IMR-90 (cell line): ENCODE measurements at regions not wholly inside any gene's neighbourhood (a gene's known extent, or its start where the extent isn't known, plus 50 kb on each side); places are given as distances from the start of the nearest gene placed in this dataset.

Source experiments
- ATAC-seq: fragments of 200-7000 bp; cut with Tn5 transposase; 2 replicates; pipeline ENCODE4 v1.9.1; 2020; ENCODE audit warnings: low read depth, mild to moderate bottlenecking, moderate library complexity
- BruUV-seq: library from RNA; stranded (reverse); fragments of 400-500 nt; replicated peaks from 2 replicates; lab custom pipeline; 2021; lab: Mats Ljungman, UMichigan
- CTCF ChIA-PET: fragments of 300-600 bp; formaldehyde crosslinking; extraction: SDS; loops from one replicate; lab custom pipeline; 2021; ENCODE audit warnings: antibody characterized with exemption; lab: Yijun Ruan, JAX
- POLR2A ChIA-PET: fragments of 300-600 bp; sonication (Branson Sonifier 250); formaldehyde crosslinking; loops from one replicate; lab custom pipeline; 2022; ENCODE audit warnings: antibody characterized with exemption; ENCODE audit not compliant: unreplicated experiment; lab: Charles Lee
- DNase-seq: peaks from one replicate; pipeline ENCODE4 v3.0.0; 2013
- H2AFZ ChIP-seq: replicated peaks from 2 replicates; pipeline ENCODE3; 2013; ENCODE audit warnings: low read length, mild to moderate bottlenecking; ENCODE audit not compliant: poor library complexity
- H2AK5ac ChIP-seq: 2 replicates; pipeline ENCODE4 v1.6.1; 2013; ENCODE audit warnings: low read depth, low read length, inconsistent platforms
- H2AK9ac ChIP-seq: replicated peaks from 2 replicates; pipeline ENCODE3; 2013; ENCODE audit warnings: mild to moderate bottlenecking, low read depth, low read length, moderate library complexity; ENCODE audit not compliant: poor library complexity
- H2BK120ac ChIP-seq: 2 replicates; pipeline ENCODE4 v1.6.1; 2013; ENCODE audit warnings: low read depth, low read length, inconsistent platforms
- H2BK15ac ChIP-seq: 3 replicates; pipeline ENCODE4 v1.6.1; 2013; ENCODE audit warnings: low read depth, low read length, inconsistent platforms
- H2BK20ac ChIP-seq: 2 replicates; pipeline ENCODE4 v1.6.1; 2013; ENCODE audit warnings: low read depth, mild to moderate bottlenecking, inconsistent platforms, low read length, moderate library complexity
- H2BK5ac ChIP-seq: 2 replicates; pipeline ENCODE4 v1.6.1; 2013; ENCODE audit warnings: mild to moderate bottlenecking, low read depth, low read length, inconsistent platforms; ENCODE audit not compliant: poor library complexity, severe bottlenecking
- H3K14ac ChIP-seq: replicated peaks from 2 replicates; pipeline ENCODE4 v1.6.1; 2013; ENCODE audit warnings: low read depth, low read length, inconsistent platforms
- H3K18ac ChIP-seq: 2 replicates; pipeline ENCODE4 v1.6.1; 2013; ENCODE audit warnings: low read depth, low read length, control low read depth
- H3K23ac ChIP-seq: 2 replicates; pipeline ENCODE4 v1.6.1; 2013; ENCODE audit warnings: low read depth, low read length, inconsistent platforms
- H3K27ac ChIP-seq: 2 replicates; pipeline ENCODE4 v1.5.1; 2013; ENCODE audit warnings: mild to moderate bottlenecking, control low read depth, low read length; ENCODE audit not compliant: insufficient read depth
- H3K27me3 ChIP-seq: 2 replicates; pipeline ENCODE4 v1.6.1; 2013; ENCODE audit warnings: low read length; ENCODE audit not compliant: control insufficient read depth, insufficient read depth
- H3K36me3 ChIP-seq: 2 replicates; pipeline ENCODE4 v1.6.1; 2013; ENCODE audit warnings: low read length, mixed read lengths; ENCODE audit not compliant: control insufficient read depth, insufficient read depth
- H3K4ac ChIP-seq: 2 replicates; pipeline ENCODE4 v1.6.1; 2013; ENCODE audit warnings: low read depth, low read length, inconsistent platforms
- H3K4me1 ChIP-seq: 2 replicates; pipeline ENCODE4 v1.6.1; 2013; ENCODE audit warnings: low read length, mixed read lengths; ENCODE audit not compliant: control insufficient read depth, insufficient read depth
- H3K4me2 ChIP-seq: 2 replicates; pipeline ENCODE4 v1.6.1; 2013; ENCODE audit warnings: low read depth, mild to moderate bottlenecking, control low read depth, low read length, moderate library complexity
- H3K4me3 ChIP-seq: 2 replicates; pipeline ENCODE4 v1.5.1; 2013; ENCODE audit warnings: low read depth, mild to moderate bottlenecking, control low read depth, low read length, moderate library complexity; ENCODE audit not compliant: insufficient read depth
- H3K56ac ChIP-seq: 2 replicates; pipeline ENCODE4 v1.6.1; 2013; ENCODE audit warnings: low read length, inconsistent platforms; ENCODE audit not compliant: insufficient read depth; ENCODE audit errors: extremely low read depth
- H3K79me1 ChIP-seq, 2 experiments: 2 replicates each; pipeline ENCODE4 v1.6.1; 2013; ENCODE audit warnings: low read length in 2 of 2, inconsistent platforms in 1 of 2, low read depth in 1 of 2
- H3K9ac ChIP-seq: 2 replicates; pipeline ENCODE4 v1.6.1; 2013; ENCODE audit warnings: low read depth, low read length, control low read depth
- H3K9me1 ChIP-seq: 2 replicates; pipeline ENCODE4 v1.6.1; 2013; ENCODE audit warnings: low read length, inconsistent platforms; ENCODE audit not compliant: insufficient read depth
- H3K9me3 ChIP-seq: 2 replicates; pipeline ENCODE4 v1.6.1; 2013; ENCODE audit warnings: low read length; ENCODE audit not compliant: control insufficient read depth, insufficient read depth
- H4K20me1 ChIP-seq: 2 replicates; pipeline ENCODE4 v1.6.1; 2013; ENCODE audit warnings: low read length, inconsistent platforms; ENCODE audit not compliant: insufficient read depth
- H4K5ac ChIP-seq: 2 replicates; pipeline ENCODE4 v1.6.1; 2013; ENCODE audit warnings: mild to moderate bottlenecking, low read depth, low read length, control low read depth
- H4K8ac ChIP-seq, 2 experiments: 2 replicates each; pipeline ENCODE4 v1.6.1; 2013; ENCODE audit warnings: low read depth in 2 of 2, low read length in 2 of 2, control low read depth in 1 of 2, inconsistent platforms in 1 of 2
- H4K91ac ChIP-seq: 2 replicates; pipeline ENCODE4 v1.6.1; 2013; ENCODE audit warnings: low read depth, low read length, inconsistent platforms; ENCODE audit not compliant: insufficient read depth
- BHLHE40 ChIP-seq: fragments of 150-350 bp; IDR thresholded peaks from 2 replicates; pipeline ENCODE4 v1.6.1; 2016; ENCODE audit warnings: mild to moderate bottlenecking, low read depth, low read length
- CEBPB ChIP-seq: IDR thresholded peaks from 2 replicates; pipeline ENCODE4 v1.6.1; 2012; ENCODE audit warnings: low read depth, low read length, improper control_type of control experiment
- CHD1 ChIP-seq: IDR thresholded peaks from 2 replicates; pipeline ENCODE4 v1.6.1; 2012; ENCODE audit warnings: low read depth, low read length, improper control_type of control experiment
- CTCF ChIP-seq: conservative IDR thresholded peaks from 2 replicates; pipeline ENCODE4 v1.5.1; 2012; ENCODE audit warnings: mild to moderate bottlenecking, low read depth, low read length, improper control_type of control experiment
- FOS ChIP-seq: fragments of 150-350 bp; IDR thresholded peaks from 2 replicates; pipeline ENCODE4 v1.6.1; 2016; ENCODE audit warnings: low read depth, low read length
- MAFK ChIP-seq: IDR thresholded peaks from 2 replicates; pipeline ENCODE4 v1.6.1; 2012; ENCODE audit warnings: low read depth, low read length, improper control_type of control experiment
- MAZ ChIP-seq: IDR thresholded peaks from 2 replicates; pipeline ENCODE4 v1.6.1; 2012; ENCODE audit warnings: low read depth, mild to moderate bottlenecking, low read length, improper control_type of control experiment, moderate library complexity, borderline replicate concordance
- MXI1 ChIP-seq: IDR thresholded peaks from 2 replicates; pipeline ENCODE4 v1.6.1; 2012; ENCODE audit warnings: low read depth, mild to moderate bottlenecking, low read length, moderate library complexity, borderline replicate concordance
- NFE2L2 ChIP-seq: fragments of 150-350 bp; IDR thresholded peaks from 2 replicates; pipeline ENCODE4 v1.6.1; 2016; ENCODE audit warnings: low read depth, mild to moderate bottlenecking, low read length
- POLR2A ChIP-seq: IDR thresholded peaks from 2 replicates; pipeline ENCODE4 v1.6.1; 2012; ENCODE audit warnings: mild to moderate bottlenecking, low read depth, low read length
- RAD21 ChIP-seq: IDR thresholded peaks from 2 replicates; pipeline ENCODE4 v1.6.1; 2012; ENCODE audit warnings: low read length, improper control_type of control experiment
- RCOR1 ChIP-seq: IDR thresholded peaks from 2 replicates; pipeline ENCODE4 v1.6.1; 2012; ENCODE audit warnings: mild to moderate bottlenecking, low read length, improper control_type of control experiment; ENCODE audit not compliant: insufficient replicate concordance
- RFX5 ChIP-seq: IDR thresholded peaks from 2 replicates; pipeline ENCODE4 v1.8.0; 2012; ENCODE audit warnings: low read depth, mild to moderate bottlenecking, low read length, moderate library complexity
- SMC3 ChIP-seq: fragments of 150-350 bp; IDR thresholded peaks from 2 replicates; pipeline ENCODE4 v1.6.1; 2016; ENCODE audit warnings: low read depth, mild to moderate bottlenecking, antibody characterized with exemption, low read length, moderate library complexity
- USF2 ChIP-seq: fragments of 150-350 bp; IDR thresholded peaks from 2 replicates; pipeline ENCODE4 v1.6.1; 2017; ENCODE audit warnings: mild to moderate bottlenecking, antibody characterized with exemption, low read length, low read depth
- WGBS, 2 experiments: methylation state at CpG; one replicate each; pipeline versions ENCODE4 v1.1.5 to v1.1.7; 2013; ENCODE audit warnings: missing lambda C conversion rate in 2 of 2; ENCODE audit not compliant: insufficient read length in 1 of 2; ENCODE audit errors: extremely low coverage in 2 of 2; 5-methylcytosine and 5-hydroxymethylcytosine counted together
- dilution Hi-C: fragments of 300-500 bp; cut with HindIII; formaldehyde crosslinking; loops from one replicate; pipeline ENCODE4 v1.14.3; 2018; ENCODE audit warnings: low sequenced_read_pairs; ENCODE audit not compliant: unreplicated experiment
- in situ Hi-C: fragments of 300-500 bp; cut with MboI; formaldehyde crosslinking; loops from 3 replicates; pipeline ENCODE4 v1.14.3; 2019; ENCODE audit warnings: low sequenced_read_pairs, inconsistent platforms, mixed read lengths
- intact Hi-C: fragments of 100-400 bp; cut with micrococcal nuclease; formaldehyde crosslinking; loops from 2 replicates; pipeline ENCODE4 v1.10.0; 2022
- TF ChIP-seq, protein P1 (sequence below): fragments of 150-350 bp; IDR thresholded peaks from 2 replicates; pipeline ENCODE4 v1.6.1; 2016; ENCODE audit warnings: low read depth, mild to moderate bottlenecking, low read length, moderate library complexity, borderline replicate concordance

DNA sequence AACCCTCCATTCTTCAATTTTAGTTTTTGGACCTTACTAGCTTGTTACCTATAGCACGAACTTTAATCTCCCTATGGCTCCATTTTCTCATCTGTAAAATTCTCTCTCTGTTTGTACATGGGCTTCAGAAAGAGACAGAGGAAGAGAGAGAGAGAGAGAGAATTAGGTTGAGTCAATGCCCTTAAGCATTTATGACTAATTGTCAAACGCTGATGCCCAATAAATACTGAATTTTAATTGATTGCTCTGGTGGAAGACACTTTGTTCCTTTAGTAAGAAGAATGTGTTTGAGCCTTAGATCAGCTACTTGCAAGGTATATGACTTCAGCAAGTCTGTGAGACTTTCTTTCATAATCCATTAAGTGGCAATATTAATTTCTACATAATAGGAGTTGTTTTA, 743.1 kb upstream of the ADGRL4 start:
- dilution Hi-C loops (no loop called here), in situ Hi-C loops (no loop called here), intact Hi-C loops (loop anchor here (2.0 kb wide), 1 partner anchor 21 kb away; no protein-coding TSS in a partner anchor)
- H4K20me1 ChIP-seq: no peaks in the 10 kb centered on the region
- H3K4me2 ChIP-seq: no peak overlapping the region
- H3K23ac ChIP-seq: no peak overlapping the region
- no peaks in the 10 kb centered on the region for H3K27me3 ChIP-seq
- no peak overlapping the region for H3K14ac ChIP-seq
- no peak overlapping the region for H4K8ac ChIP-seq
- BruUV-seq: no TSS peak
- WGBS, 2 experiments: no CpG with 5 or more reads among the region's 2 CpGs
- no peak for DNase-seq
- no peaks in the 10 kb centered on the region for H3K79me1 ChIP-seq
- H2BK20ac ChIP-seq: no peak overlapping the region
- ATAC-seq: no peak
- CTCF ChIA-PET: no interaction called here
- no peak overlapping the region for H3K4me3 ChIP-seq
- no peak overlapping the region for H2AK9ac ChIP-seq
- no peaks in the 10 kb centered on the region for H3K9me3 ChIP-seq
- no peaks in the 10 kb centered on the region for H3K4me1 ChIP-seq
- POLR2A ChIA-PET: no interaction called here
- no peak overlapping the region for H4K91ac ChIP-seq
- H3K4ac ChIP-seq: no peak overlapping the region
- H2AK5ac ChIP-seq: no peak overlapping the region
- no peaks in the 10 kb centered on the region for H3K9me1 ChIP-seq
- no peak overlapping the region for H3K9ac ChIP-seq
- no peak overlapping the region for H2AFZ ChIP-seq
- H2BK5ac ChIP-seq: no peak overlapping the region
- no peak overlapping the region for H2BK15ac ChIP-seq
- TF ChIP-seq MAFK (no peak), POLR2A (no peak), FOS (no peak), MXI1 (no peak), CTCF (no peak), BHLHE40 (no peak), NFE2L2 (no peak), RFX5 (no peak), CHD1 (no peak), CEBPB (no peak), USF2 (no peak), RAD21 (no peak), SMC3 (no peak), MAZ (no peak), RCOR1 (no peak)
- TF ChIP-seq, protein P1, sequence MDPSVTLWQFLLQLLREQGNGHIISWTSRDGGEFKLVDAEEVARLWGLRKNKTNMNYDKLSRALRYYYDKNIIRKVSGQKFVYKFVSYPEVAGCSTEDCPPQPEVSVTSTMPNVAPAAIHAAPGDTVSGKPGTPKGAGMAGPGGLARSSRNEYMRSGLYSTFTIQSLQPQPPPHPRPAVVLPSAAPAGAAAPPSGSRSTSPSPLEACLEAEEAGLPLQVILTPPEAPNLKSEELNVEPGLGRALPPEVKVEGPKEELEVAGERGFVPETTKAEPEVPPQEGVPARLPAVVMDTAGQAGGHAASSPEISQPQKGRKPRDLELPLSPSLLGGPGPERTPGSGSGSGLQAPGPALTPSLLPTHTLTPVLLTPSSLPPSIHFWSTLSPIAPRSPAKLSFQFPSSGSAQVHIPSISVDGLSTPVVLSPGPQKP: no peak
- no peak overlapping the region for H2BK120ac ChIP-seq
- H3K56ac ChIP-seq: no peak overlapping the region
- H3K36me3 ChIP-seq: no peaks in the 10 kb centered on the region
- no peak overlapping the region for H3K27ac ChIP-seq
- no peak overlapping the region for H3K18ac ChIP-seq
- H4K5ac ChIP-seq: no peak overlapping the region
